ENCODE measurements at regions not wholly inside any gene's neighbourhood (a gene's known extent, or its start where the extent isn't known, plus 50 kb on each side); places are given as distances from the start of the nearest gene placed in this dataset.

GRCh38 chr18:64207820-64208219 is 58.9 kb upstream of the LINC00305 start:
- no peaks in the 10 kb centered on the region for H3K9me3 ChIP-seq (replicated peaks)
- H3K27ac ChIP-seq (replicated peaks), result no peak overlapping the region
- H3K4me1 ChIP-seq, result no peaks in the 10 kb centered on the region
- TF ChIP-seq, protein P1, sequence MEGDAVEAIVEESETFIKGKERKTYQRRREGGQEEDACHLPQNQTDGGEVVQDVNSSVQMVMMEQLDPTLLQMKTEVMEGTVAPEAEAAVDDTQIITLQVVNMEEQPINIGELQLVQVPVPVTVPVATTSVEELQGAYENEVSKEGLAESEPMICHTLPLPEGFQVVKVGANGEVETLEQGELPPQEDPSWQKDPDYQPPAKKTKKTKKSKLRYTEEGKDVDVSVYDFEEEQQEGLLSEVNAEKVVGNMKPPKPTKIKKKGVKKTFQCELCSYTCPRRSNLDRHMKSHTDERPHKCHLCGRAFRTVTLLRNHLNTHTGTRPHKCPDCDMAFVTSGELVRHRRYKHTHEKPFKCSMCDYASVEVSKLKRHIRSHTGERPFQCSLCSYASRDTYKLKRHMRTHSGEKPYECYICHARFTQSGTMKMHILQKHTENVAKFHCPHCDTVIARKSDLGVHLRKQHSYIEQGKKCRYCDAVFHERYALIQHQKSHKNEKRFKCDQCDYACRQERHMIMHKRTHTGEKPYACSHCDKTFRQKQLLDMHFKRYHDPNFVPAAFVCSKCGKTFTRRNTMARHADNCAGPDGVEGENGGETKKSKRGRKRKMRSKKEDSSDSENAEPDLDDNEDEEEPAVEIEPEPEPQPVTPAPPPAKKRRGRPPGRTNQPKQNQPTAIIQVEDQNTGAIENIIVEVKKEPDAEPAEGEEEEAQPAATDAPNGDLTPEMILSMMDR (IDR thresholded peaks at IDR 0.05; ENCODE audit: borderline replicate concordance), result no peak
- peak overlapping the region; percentile 3 for H3K4me3 ChIP-seq
- intact Hi-C loops (cut with micrococcal nuclease), result no loop called here
- no peaks in the 10 kb centered on the region for H3K27me3 ChIP-seq (ENCODE audit: low read depth)
- DNase-seq, result no peak
- H3K36me3 ChIP-seq, result no peaks in the 10 kb centered on the region

DNA sequence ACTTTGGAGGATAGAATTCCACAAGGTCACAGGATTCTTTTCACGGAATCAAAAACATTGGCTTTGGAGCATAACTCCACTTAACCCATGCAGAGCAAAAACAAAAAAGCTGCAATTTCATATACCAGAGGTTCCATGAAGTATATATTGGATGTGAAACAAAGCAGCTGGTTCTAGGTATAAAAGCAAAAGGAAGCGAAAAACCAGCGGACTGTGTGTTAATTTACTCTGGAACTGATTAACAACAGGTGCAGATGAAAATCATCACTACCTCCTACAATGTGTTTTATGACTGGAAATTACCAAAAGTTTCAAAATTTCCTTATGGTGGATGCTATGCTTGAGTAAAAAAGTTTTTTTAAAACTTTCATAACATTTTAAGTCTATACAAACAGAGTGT is 54.4 kb upstream of the LINC00305 start:
- Histone ChIP-seq H3K27me3 (ENCODE audit: low read depth) (no peaks in the 10 kb centered on the region), H3K27ac (replicated peaks) (no peak overlapping the region), H3K4me3 (no peak overlapping the region), H3K9me3 (replicated peaks) (no peaks in the 10 kb centered on the region), H3K4me1 (no peaks in the 10 kb centered on the region), H3K36me3 (no peaks in the 10 kb centered on the region)
- TF ChIP-seq, protein P1 (IDR thresholded peaks at IDR 0.05; ENCODE audit: borderline replicate concordance), result no peak
- no peak for DNase-seq
- intact Hi-C loops (cut with micrococcal nuclease), result no loop called here

DNA sequence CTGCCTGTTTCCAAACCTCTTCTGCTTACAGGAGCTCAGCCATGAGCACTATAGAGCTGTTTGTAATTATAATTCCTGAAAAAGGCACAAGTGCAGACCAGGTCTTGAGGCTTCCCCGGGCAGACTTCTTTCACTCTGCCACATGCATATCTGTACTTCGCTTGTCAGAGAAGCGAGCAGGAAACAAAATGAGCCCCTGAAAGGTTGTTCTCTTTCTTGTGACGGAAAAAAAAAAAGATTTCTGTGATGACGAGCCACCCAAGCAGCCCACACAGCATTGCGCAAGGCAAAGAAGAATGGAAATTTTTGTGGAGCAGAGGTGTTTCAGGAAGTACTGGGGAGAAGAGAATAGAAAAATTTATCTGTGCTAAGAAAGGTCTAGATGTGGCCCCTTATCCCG is 54.0 kb upstream of the LINC00305 start:
- no peak for DNase-seq
- Histone ChIP-seq H3K36me3 (no peaks in the 10 kb centered on the region), H3K9me3 (replicated peaks) (no peaks in the 10 kb centered on the region), H3K4me1 (no peaks in the 10 kb centered on the region), H3K4me3 (no peak overlapping the region), H3K27me3 (ENCODE audit: low read depth) (no peaks in the 10 kb centered on the region), H3K27ac (replicated peaks) (no peak overlapping the region)
- TF ChIP-seq, protein P1 (IDR thresholded peaks at IDR 0.05; ENCODE audit: borderline replicate concordance), result no peak
- intact Hi-C loops (cut with micrococcal nuclease), result no loop called here

GRCh38 chr18:64202210-64202836 is 53.4 kb upstream of the LINC00305 start:
- no peak overlapping the region for H3K27ac ChIP-seq (replicated peaks)

GRCh38 chr18:64201781-64202180 is 52.9 kb upstream of the LINC00305 start:
- H3K4me1 ChIP-seq, result no peaks in the 10 kb centered on the region
- H3K27ac ChIP-seq (replicated peaks), result no peak overlapping the region
- intact Hi-C loops (cut with micrococcal nuclease), result no loop called here
- H3K27me3 ChIP-seq (ENCODE audit: low read depth), result no peaks in the 10 kb centered on the region
- no peak overlapping the region for H3K4me3 ChIP-seq
- TF ChIP-seq, protein P1 (IDR thresholded peaks at IDR 0.05; ENCODE audit: borderline replicate concordance), result no peak
- no peaks in the 10 kb centered on the region for H3K36me3 ChIP-seq
- no peaks in the 10 kb centered on the region for H3K9me3 ChIP-seq (replicated peaks)
- DNase-seq, result no peak

More at GRCh38 chr18:64202210-64202836, 53.4 kb upstream of the LINC00305 start:
- Histone ChIP-seq H3K4me3 (no peak overlapping the region), H3K36me3 (no peaks in the 10 kb centered on the region), H3K4me1 (no peaks in the 10 kb centered on the region), H3K27me3 (ENCODE audit: low read depth) (no peaks in the 10 kb centered on the region), H3K9me3 (replicated peaks) (no peaks in the 10 kb centered on the region)
- TF ChIP-seq, protein P1 (IDR thresholded peaks at IDR 0.05; ENCODE audit: borderline replicate concordance), result no peak
- intact Hi-C loops (cut with micrococcal nuclease), result no loop called here
- DNase-seq, result no peak
